Activated naive CD4-positive, alpha-beta T cell treated with anti-CD3 and anti-CD28 coated beads, Interleukin-2, amount 10 ng/mL, durations not matched to agents 7 days and 5 days (primary cell): ENCODE measurements at regions not wholly inside any gene's neighbourhood (a gene's known extent, or its start where the extent isn't known, plus 50 kb on each side); places are given as distances from the start of the nearest gene placed in this dataset.

Source experiments
- CTCF ChIA-PET: fragments of 350-600 bp; sonication (Branson Sonifier 250); formaldehyde crosslinking; loops from one replicate; lab custom pipeline; 2021; ENCODE audit warnings: antibody characterized with exemption; lab: Charles Lee
- DNase-seq: peaks from one replicate; pipeline ENCODE4 v3.0.0-alpha.2; 2020
- H3K27ac Mint-ChIP-seq: one replicate; pipeline ENCODE4 v1.8.0; 2021; ENCODE audit warnings: mild to moderate bottlenecking, moderate library complexity, mixed read lengths
- H3K27me3 Mint-ChIP-seq: one replicate; pipeline ENCODE4 v1.8.0; 2021; ENCODE audit warnings: mild to moderate bottlenecking, mixed read lengths
- H3K36me3 Mint-ChIP-seq: one replicate; pipeline ENCODE4 v1.8.0; 2021; ENCODE audit warnings: mixed read lengths
- H3K4me1 Mint-ChIP-seq: one replicate; pipeline ENCODE4 v1.8.0; 2021; ENCODE audit warnings: mixed read lengths
- H3K4me3 Mint-ChIP-seq: one replicate; pipeline ENCODE4 v1.8.0; 2021; ENCODE audit warnings: mild to moderate bottlenecking, moderate library complexity, mixed read lengths
- H3K9me3 Mint-ChIP-seq: one replicate; pipeline ENCODE4 v1.8.0; 2021; ENCODE audit warnings: mixed read lengths

- Mint-ChIP-seq H3K27me3 (peaks cover 25% of the 10 kb centered on the region), H3K27ac (no peak overlapping the region), H3K36me3 (no peaks in the 10 kb centered on the region), H3K4me1 (no peaks in the 10 kb centered on the region), H3K4me3 (no peak overlapping the region), H3K9me3 (no peaks in the 10 kb centered on the region)
- CTCF ChIA-PET: interaction anchor here (1.0 kb wide), 1 partner anchor 14 kb away, joined by 3 read pairs; no protein-coding TSS in a partner anchor
- DNase-seq: no peak
Measured at GRCh38 chr12:124726596-124727263, 136.9 kb downstream of the SCARB1 start.

GRCh38 chr12:124725597-124726237, 137.9 kb downstream of the SCARB1 start:
- no peaks in the 10 kb centered on the region for H3K9me3 Mint-ChIP-seq
- no peak for DNase-seq
- H3K27ac Mint-ChIP-seq: no peak overlapping the region
- H3K27me3 Mint-ChIP-seq: peaks cover 27% of the 10 kb centered on the region
- CTCF ChIA-PET: interaction anchor here (1.0 kb wide), 1 partner anchor 15 kb away, joined by 3 read pairs; no protein-coding TSS in a partner anchor
- no peaks in the 10 kb centered on the region for H3K4me1 Mint-ChIP-seq
- no peak overlapping the region for H3K4me3 Mint-ChIP-seq
- no peaks in the 10 kb centered on the region for H3K36me3 Mint-ChIP-seq

DNA sequence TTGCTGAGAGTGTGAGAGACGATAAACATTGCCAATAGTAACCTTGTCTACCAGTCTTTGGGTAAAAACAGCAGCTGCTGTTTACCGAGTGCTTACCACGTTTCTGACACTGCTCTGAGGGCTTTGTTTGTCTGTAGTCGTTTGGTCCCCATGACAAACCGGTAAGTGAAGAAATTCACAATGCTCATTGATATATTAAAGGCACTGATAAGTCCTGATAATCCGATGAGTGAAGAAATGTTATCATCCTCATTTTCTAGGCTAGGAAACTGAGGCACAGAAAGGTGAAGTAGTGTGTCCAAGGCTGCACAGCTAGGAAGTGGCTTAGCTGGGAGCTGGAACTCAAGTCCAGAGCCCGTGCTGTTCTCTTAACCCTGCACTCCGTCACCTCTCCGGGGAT, 138.6 kb downstream of the SCARB1 start:
- Mint-ChIP-seq H3K4me3 (no peak overlapping the region), H3K27ac (no peak overlapping the region), H3K4me1 (no peaks in the 10 kb centered on the region), H3K36me3 (no peaks in the 10 kb centered on the region), H3K27me3 (peaks cover 33% of the 10 kb centered on the region), H3K9me3 (no peaks in the 10 kb centered on the region)
- CTCF ChIA-PET: no interaction called here
- no peak for DNase-seq

- H3K9me3 Mint-ChIP-seq: no peaks in the 10 kb centered on the region
- peaks cover 45% of the 10 kb centered on the region for H3K27me3 Mint-ChIP-seq
- CTCF ChIA-PET: no interaction called here
- H3K4me1 Mint-ChIP-seq: no peaks in the 10 kb centered on the region
- DNase-seq: no peak
- no peaks in the 10 kb centered on the region for H3K36me3 Mint-ChIP-seq
- H3K27ac Mint-ChIP-seq: no peak overlapping the region
- no peak overlapping the region for H3K4me3 Mint-ChIP-seq
Measured at GRCh38 chr12:124722878-124723277, 140.8 kb downstream of the SCARB1 start.

DNA sequence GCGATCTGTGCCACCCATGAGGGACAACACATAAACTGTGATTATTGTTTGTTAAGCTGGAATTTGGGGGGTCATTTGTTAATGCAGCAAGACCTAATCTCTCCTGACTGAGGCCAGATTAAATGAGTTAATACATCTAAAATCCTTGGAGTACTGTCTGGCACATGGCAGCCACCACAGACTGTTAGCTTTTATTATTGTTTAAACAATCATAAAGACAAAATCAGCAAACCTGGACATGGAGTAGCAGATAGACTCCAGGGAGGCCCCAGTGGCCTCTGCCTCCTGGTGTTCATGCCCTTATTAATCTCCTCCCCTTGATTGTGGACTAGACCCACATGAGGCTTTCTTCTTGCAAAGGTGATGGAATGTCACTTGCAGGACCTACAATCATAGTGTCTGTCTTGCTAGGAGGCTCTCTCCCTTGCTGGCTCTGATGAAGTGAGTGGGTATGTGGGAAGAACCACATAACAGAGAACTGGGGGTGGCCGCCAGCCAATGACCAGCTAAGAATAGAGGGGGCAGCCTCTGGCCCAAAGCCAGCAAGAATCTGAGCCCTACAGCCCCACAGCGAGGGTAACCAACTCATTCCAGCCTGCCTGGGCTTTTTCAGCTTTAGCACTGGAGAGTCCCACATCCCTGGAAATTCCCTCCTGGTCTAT, 142.0 kb downstream of the SCARB1 start:
- no peak for DNase-seq
- no peak overlapping the region for H3K4me3 Mint-ChIP-seq
- CTCF ChIA-PET: interaction anchor here (0.9 kb wide), 1 partner anchor 45 kb away, joined by 4 read pairs; no protein-coding TSS in a partner anchor
- no peaks in the 10 kb centered on the region for H3K9me3 Mint-ChIP-seq
- no peaks in the 10 kb centered on the region for H3K36me3 Mint-ChIP-seq
- no peak overlapping the region for H3K27ac Mint-ChIP-seq
- peaks cover 44% of the 10 kb centered on the region for H3K27me3 Mint-ChIP-seq
- H3K4me1 Mint-ChIP-seq: no peaks in the 10 kb centered on the region

DNA sequence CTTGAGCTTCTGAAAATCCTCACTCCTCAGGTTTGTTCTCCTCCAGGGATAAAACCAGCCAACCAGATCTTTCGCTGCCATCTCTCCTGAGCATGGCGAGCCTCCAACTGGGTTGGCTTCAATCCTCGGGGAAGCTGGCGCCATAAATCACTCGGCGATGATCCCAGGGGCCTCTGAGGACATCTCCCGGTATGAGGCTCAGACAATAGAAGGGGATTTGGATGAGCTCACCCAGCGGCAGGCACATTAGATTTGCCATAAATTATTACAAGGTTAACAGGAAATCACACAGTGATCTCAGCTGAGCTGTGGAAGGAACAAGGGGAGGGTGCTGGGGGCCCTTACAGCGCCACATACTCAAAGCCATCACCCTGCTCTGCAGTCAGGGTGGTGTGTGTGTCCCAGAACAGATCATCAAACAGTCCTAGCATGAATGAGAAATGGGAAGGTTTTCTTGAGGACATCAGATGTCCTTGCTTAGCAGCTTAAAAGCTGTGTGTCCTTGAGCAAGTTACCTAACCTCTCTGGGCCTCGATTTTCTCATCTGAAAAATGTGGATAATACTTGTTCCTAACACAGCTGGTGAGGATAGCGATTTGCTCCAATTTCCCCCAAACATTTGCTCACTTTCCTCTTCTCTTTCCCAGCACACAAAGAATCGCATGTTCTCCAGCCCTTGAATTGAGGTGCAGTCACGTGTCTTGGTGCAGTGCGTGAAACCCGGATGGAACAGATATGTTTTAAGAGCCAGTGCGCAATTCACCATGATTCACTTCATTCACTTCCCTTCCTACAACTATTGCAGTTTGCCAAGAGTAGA, 142.8 kb downstream of the SCARB1 start:
- Mint-ChIP-seq H3K27ac (no peak overlapping the region), H3K4me3 (no peak overlapping the region), H3K36me3 (no peaks in the 10 kb centered on the region), H3K9me3 (no peaks in the 10 kb centered on the region), H3K4me1 (no peaks in the 10 kb centered on the region), H3K27me3 (peaks cover 42% of the 10 kb centered on the region)
- CTCF ChIA-PET: interaction anchor here (0.9 to 1.1 kb wide), 2 partner anchors 18 to 46 kb away, joined by 3 to 4 read pairs; no protein-coding TSS in a partner anchor
- no peak for DNase-seq

- Mint-ChIP-seq H3K27me3 (peaks cover 47% of the 10 kb centered on the region), H3K9me3 (no peaks in the 10 kb centered on the region), H3K4me1 (no peaks in the 10 kb centered on the region), H3K36me3 (no peaks in the 10 kb centered on the region), H3K27ac (no peak overlapping the region), H3K4me3 (no peak overlapping the region)
- CTCF ChIA-PET: interaction anchor here (1.1 kb wide), 1 partner anchor 17 kb away, joined by 3 read pairs; no protein-coding TSS in a partner anchor
- DNase-seq: no peak
Measured at GRCh38 chr12:124720004-124720680, 143.5 kb downstream of the SCARB1 start.

- CTCF ChIA-PET: no interaction called here
- H3K9me3 Mint-ChIP-seq: no peaks in the 10 kb centered on the region
- no peak for DNase-seq
- H3K27ac Mint-ChIP-seq: no peak overlapping the region
- no peaks in the 10 kb centered on the region for H3K36me3 Mint-ChIP-seq
- H3K27me3 Mint-ChIP-seq: peaks cover 51% of the 10 kb centered on the region
- no peak overlapping the region for H3K4me3 Mint-ChIP-seq
- peaks cover 7% of the 10 kb centered on the region for H3K4me1 Mint-ChIP-seq
Measured at GRCh38 chr12:124719231-124719630, 144.4 kb downstream of the SCARB1 start.

DNA sequence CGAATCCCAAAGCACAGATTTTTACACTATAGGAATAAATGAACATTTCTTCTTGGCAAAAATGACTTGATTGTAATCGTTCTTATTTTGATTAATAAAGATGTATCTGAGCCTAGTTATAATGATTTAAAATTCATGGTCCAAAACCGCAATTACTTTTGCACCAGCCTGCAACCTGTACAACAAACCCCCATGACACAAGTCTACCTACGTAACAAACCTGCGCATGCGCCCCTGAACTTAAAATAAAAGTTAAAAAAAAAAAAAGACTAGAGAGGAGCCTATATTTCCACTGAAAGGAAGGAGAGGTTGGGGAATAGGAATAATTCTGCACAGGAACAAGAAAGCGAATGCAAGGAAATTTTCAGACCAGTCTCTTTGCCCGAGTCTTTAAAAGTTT, 145.2 kb downstream of the SCARB1 start:
- CTCF ChIA-PET: no interaction called here
- H3K9me3 Mint-ChIP-seq: no peaks in the 10 kb centered on the region
- peaks cover 15% of the 10 kb centered on the region for H3K4me1 Mint-ChIP-seq
- no peaks in the 10 kb centered on the region for H3K36me3 Mint-ChIP-seq
- H3K27me3 Mint-ChIP-seq: peaks cover 51% of the 10 kb centered on the region
- no peak overlapping the region for H3K4me3 Mint-ChIP-seq
- no peak for DNase-seq
- H3K27ac Mint-ChIP-seq: no peak overlapping the region

DNA sequence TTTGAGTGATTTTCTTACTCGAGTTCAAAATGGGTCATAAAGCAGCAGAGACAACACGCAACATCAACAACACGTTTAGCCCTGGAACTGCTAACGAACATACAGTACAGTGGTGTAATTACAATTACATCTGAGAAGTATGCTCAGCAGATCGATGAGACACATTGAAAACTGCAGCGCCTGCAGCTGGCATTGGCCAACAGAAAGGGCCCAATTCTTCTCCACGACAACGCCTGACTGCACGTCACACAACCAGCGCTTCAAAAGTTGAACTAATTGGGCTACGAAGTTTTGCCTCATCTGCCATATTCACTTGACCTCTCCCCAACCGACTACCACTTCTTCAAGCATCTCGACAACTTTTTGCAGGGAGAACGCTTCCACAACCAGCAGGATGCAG, 145.6 kb downstream of the SCARB1 start:
- Mint-ChIP-seq H3K4me3 (no peak overlapping the region), H3K27ac (no peak overlapping the region), H3K9me3 (no peaks in the 10 kb centered on the region), H3K36me3 (no peaks in the 10 kb centered on the region), H3K4me1 (peaks cover 19% of the 10 kb centered on the region), H3K27me3 (peaks cover 51% of the 10 kb centered on the region)
- no peak for DNase-seq
- CTCF ChIA-PET: interaction anchor here (1.4 kb wide), 1 partner anchor 10 kb away, joined by 3 read pairs; no protein-coding TSS in a partner anchor

- no peaks in the 10 kb centered on the region for H3K36me3 Mint-ChIP-seq
- H3K27me3 Mint-ChIP-seq: peaks cover 51% of the 10 kb centered on the region
- H3K4me1 Mint-ChIP-seq: peaks cover 22% of the 10 kb centered on the region
- no peak overlapping the region for H3K4me3 Mint-ChIP-seq
- H3K9me3 Mint-ChIP-seq: no peaks in the 10 kb centered on the region
- no peak for DNase-seq
- H3K27ac Mint-ChIP-seq: no peak overlapping the region
- CTCF ChIA-PET: interaction anchor here (1.4 kb wide), 1 partner anchor 11 kb away, joined by 3 read pairs; no protein-coding TSS in a partner anchor
Measured at GRCh38 chr12:124717318-124717717, 146.3 kb downstream of the SCARB1 start.

DNA sequence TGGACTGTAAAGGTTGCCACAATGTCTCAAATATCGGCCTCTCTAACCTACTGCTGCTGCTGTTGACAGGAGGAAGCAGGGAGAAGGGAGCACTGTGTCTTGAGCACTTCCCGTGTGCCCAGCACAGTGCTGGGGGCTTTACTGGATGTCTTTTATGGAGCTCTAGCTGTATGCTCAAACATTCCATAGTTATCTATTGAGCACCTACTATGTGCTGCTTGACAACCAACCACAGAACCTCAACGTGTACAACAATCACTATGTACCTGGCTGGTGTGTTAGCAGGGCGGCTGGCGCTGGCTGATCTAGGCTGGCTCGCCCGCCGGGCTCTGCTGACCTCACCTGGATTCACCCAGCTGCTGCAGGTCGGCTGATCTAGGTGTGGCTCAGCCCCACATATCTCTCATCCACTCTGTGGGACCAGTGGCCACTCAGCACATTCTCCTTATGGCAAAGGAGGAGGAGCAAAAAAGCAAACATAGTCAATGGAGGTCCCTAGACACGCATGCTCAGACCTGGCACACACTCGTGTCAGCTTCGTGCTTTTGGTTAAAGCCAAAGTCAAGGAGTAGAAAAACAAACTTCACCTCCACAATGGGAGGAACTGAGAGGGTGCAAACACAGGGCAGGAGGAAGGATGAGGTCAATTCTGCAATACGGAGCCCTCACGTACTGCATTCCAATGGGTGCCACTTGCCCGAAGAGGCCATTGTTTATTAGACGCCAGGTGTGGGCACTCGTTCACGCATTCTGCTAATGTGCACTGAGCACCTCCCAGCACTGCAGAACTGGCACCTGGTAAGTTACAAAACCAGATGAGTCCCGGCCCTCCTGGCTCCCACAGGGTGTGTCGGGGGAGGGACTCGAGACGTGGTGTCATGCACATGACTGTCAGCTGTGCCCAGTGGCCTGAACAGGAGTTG, 147.2 kb downstream of the SCARB1 start:
- CTCF ChIA-PET: interaction anchor here (1.4 kb wide), 1 partner anchor 12 kb away, joined by 3 read pairs; no protein-coding TSS in a partner anchor
- no peak overlapping the region for H3K27ac Mint-ChIP-seq

More for the DNA sequence above, 147.2 kb downstream of the SCARB1 start:
- Mint-ChIP-seq H3K9me3 (no peaks in the 10 kb centered on the region), H3K36me3 (no peaks in the 10 kb centered on the region), H3K4me1 (peaks cover 22% of the 10 kb centered on the region), H3K4me3 (no peak overlapping the region), H3K27me3 (peaks cover 47% of the 10 kb centered on the region)
- DNase-seq: no peak
